ENCODE measurements at regions not wholly inside any gene's neighbourhood (a gene's known extent, or its start where the extent isn't known, plus 50 kb on each side); places are given as distances from the start of the nearest gene placed in this dataset.

DNA sequence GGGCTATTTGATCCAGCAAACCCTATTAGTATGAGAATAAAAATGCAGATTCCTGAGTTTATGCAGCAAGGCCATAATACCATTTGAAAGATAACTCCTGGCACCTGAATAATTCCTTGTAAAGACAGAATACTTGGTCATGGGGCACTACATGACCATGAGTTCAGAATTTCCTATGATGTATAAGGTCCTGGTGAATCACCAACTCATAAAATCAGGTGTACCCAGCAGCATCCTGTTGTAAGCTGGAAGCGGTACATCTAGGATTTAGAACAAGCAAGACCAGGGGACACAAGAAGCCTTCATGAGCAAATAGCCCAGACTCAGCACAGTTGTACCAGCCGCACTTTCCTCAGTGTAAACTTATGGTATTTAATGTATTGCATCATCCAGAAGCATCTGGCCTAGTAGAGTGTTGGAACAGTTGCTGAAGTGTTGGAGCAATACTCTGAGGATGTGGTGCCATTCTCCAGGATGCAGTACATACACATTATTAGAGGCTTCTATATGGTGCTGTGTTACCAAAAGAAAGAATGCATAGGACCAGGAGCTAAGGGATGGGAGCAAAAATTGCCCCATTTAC is 233.4 kb downstream of the SQOR start:
- Histone ChIP-seq H3K9me3 (ENCODE audit: control insufficient read depth in 2 of 3, insufficient read depth in 1 of 3, low read length in 3 of 3) (peaks cover 0 to 5% (median 0%) of the 10 kb centered on the region in 3 donors), H3K4me1 (ENCODE audit: control insufficient read depth in 2 of 3, insufficient read depth in 2 of 3, low read depth in 1 of 3, low read length in 3 of 3) (no peaks in the 10 kb centered on the region), H3K27me3 (ENCODE audit: control insufficient read depth, insufficient read depth, low read length) (no peaks in the 10 kb centered on the region), H3K4me3 (ENCODE audit: low read length in 3 of 3) (no peak overlapping the region), H3K27ac (ENCODE audit: low read depth in 2 of 2, low read length in 2 of 2) (no peak overlapping the region), H3K9ac (ENCODE audit: low read length in 3 of 3) (no peak overlapping the region), H3K36me3 (ENCODE audit: control insufficient read depth in 2 of 3, insufficient read depth in 3 of 3, low read length in 3 of 3) (no peaks in the 10 kb centered on the region)
- FAIRE-seq: no peak
- TF ChIP-seq, protein P1, sequence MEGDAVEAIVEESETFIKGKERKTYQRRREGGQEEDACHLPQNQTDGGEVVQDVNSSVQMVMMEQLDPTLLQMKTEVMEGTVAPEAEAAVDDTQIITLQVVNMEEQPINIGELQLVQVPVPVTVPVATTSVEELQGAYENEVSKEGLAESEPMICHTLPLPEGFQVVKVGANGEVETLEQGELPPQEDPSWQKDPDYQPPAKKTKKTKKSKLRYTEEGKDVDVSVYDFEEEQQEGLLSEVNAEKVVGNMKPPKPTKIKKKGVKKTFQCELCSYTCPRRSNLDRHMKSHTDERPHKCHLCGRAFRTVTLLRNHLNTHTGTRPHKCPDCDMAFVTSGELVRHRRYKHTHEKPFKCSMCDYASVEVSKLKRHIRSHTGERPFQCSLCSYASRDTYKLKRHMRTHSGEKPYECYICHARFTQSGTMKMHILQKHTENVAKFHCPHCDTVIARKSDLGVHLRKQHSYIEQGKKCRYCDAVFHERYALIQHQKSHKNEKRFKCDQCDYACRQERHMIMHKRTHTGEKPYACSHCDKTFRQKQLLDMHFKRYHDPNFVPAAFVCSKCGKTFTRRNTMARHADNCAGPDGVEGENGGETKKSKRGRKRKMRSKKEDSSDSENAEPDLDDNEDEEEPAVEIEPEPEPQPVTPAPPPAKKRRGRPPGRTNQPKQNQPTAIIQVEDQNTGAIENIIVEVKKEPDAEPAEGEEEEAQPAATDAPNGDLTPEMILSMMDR (IDR thresholded peaks at IDR 0.05; ENCODE audit: borderline replicate concordance, extremely low read depth, insufficient read depth): no peak
- intact Hi-C loops (cut with DNase I): no loop called here
- no peak for DNase-seq

- TF ChIP-seq, protein P1 (IDR thresholded peaks at IDR 0.05; ENCODE audit: borderline replicate concordance, extremely low read depth, insufficient read depth): no peak
- Histone ChIP-seq H3K27ac (ENCODE audit: low read depth in 2 of 2, low read length in 2 of 2) (no peak overlapping the region), H3K27me3 (ENCODE audit: control insufficient read depth, insufficient read depth, low read length) (no peaks in the 10 kb centered on the region), H3K36me3 (ENCODE audit: control insufficient read depth in 2 of 3, insufficient read depth in 3 of 3, low read length in 3 of 3) (no peaks in the 10 kb centered on the region), H3K9ac (ENCODE audit: low read length in 3 of 3) (no peak overlapping the region), H3K4me3 (ENCODE audit: low read length in 3 of 3) (no peak overlapping the region), H3K4me1 (ENCODE audit: control insufficient read depth in 2 of 3, insufficient read depth in 2 of 3, low read depth in 1 of 3, low read length in 3 of 3) (no peaks in the 10 kb centered on the region), H3K9me3 (ENCODE audit: control insufficient read depth in 2 of 3, insufficient read depth in 1 of 3, low read length in 3 of 3) (peaks cover 0 to 5% (median 0%) of the 10 kb centered on the region in 3 donors)
- no peak for DNase-seq
- intact Hi-C loops (cut with DNase I): no loop called here
- FAIRE-seq: no peak
Measured at GRCh38 chr15:45869034-45869668, 234.3 kb downstream of the SQOR start.

- Histone ChIP-seq H3K36me3 (ENCODE audit: control insufficient read depth in 2 of 3, insufficient read depth in 3 of 3, low read length in 3 of 3) (no peaks in the 10 kb centered on the region), H3K4me3 (ENCODE audit: low read length in 3 of 3) (no peak overlapping the region), H3K27ac (ENCODE audit: low read depth in 2 of 2, low read length in 2 of 2) (no peak overlapping the region), H3K27me3 (ENCODE audit: control insufficient read depth, insufficient read depth, low read length) (no peaks in the 10 kb centered on the region), H3K9ac (ENCODE audit: low read length in 3 of 3) (no peak overlapping the region), H3K4me1 (ENCODE audit: control insufficient read depth in 2 of 3, insufficient read depth in 2 of 3, low read depth in 1 of 3, low read length in 3 of 3) (no peaks in the 10 kb centered on the region), H3K9me3 (ENCODE audit: control insufficient read depth in 2 of 3, insufficient read depth in 1 of 3, low read length in 3 of 3) (peaks cover 0 to 5% (median 0%) of the 10 kb centered on the region in 3 donors)
- no peak for FAIRE-seq
- DNase-seq: peak in 1 of 5 donors; percentile 73
- TF ChIP-seq, protein P1 (IDR thresholded peaks at IDR 0.05; ENCODE audit: borderline replicate concordance, extremely low read depth, insufficient read depth): no peak
- intact Hi-C loops (cut with DNase I): no loop called here
Measured at GRCh38 chr15:45871121-45871855, 236.5 kb downstream of the SQOR start.
